Colonic mucosa (tissue), 4 donors: ENCODE measurements at regions not wholly inside any gene's neighbourhood (a gene's known extent, or its start where the extent isn't known, plus 50 kb on each side); places are given as distances from the start of the nearest gene placed in this dataset.

Experiments
- DNase-seq: peaks from one replicate; pipeline ENCODE4 v3.0.0-alpha.2; 2020
- H3K27ac ChIP-seq: fragments of 200-600 bp; one replicate; pipeline ENCODE4 v1.8.0; 2021
- H3K27me3 ChIP-seq: fragments of 200-600 bp; one replicate; pipeline ENCODE4 v1.8.0; 2021
- H3K36me3 ChIP-seq: fragments of 200-600 bp; one replicate; pipeline ENCODE4 v1.8.0; 2021
- H3K4me1 ChIP-seq: fragments of 200-600 bp; one replicate; pipeline ENCODE4 v1.8.0; 2021; ENCODE audit warnings: mild to moderate bottlenecking
- H3K4me3 ChIP-seq: fragments of 200-600 bp; one replicate; pipeline ENCODE4 v1.8.0; 2021
- H3K9ac ChIP-seq, 2 donors: one replicate each; pipeline ENCODE4 v1.7.0; 2013; ENCODE audit warnings: control low read depth in 2 of 2, low read depth in 2 of 2, low read length in 2 of 2
- H3K9me3 ChIP-seq: fragments of 200-600 bp; one replicate; pipeline ENCODE4 v1.8.0; 2021
- intact Hi-C: fragments of 100-400 bp; cut with DNase I; formaldehyde crosslinking; loops from one replicate; pipeline ENCODE4 v1.14.1; 2022
- TF ChIP-seq, protein P1 (sequence below): fragments of 200-600 bp; IDR thresholded peaks from one replicate; pipeline ENCODE4 v1.8.0; 2022; ENCODE audit warnings: antibody characterized with exemption, mild to moderate bottlenecking
- donor health status: healthy.
- donor health status: DM: no; HTN: no; CAD: no.
- donor health status: DM: no; HTN: no; CAD: no.

DNA sequence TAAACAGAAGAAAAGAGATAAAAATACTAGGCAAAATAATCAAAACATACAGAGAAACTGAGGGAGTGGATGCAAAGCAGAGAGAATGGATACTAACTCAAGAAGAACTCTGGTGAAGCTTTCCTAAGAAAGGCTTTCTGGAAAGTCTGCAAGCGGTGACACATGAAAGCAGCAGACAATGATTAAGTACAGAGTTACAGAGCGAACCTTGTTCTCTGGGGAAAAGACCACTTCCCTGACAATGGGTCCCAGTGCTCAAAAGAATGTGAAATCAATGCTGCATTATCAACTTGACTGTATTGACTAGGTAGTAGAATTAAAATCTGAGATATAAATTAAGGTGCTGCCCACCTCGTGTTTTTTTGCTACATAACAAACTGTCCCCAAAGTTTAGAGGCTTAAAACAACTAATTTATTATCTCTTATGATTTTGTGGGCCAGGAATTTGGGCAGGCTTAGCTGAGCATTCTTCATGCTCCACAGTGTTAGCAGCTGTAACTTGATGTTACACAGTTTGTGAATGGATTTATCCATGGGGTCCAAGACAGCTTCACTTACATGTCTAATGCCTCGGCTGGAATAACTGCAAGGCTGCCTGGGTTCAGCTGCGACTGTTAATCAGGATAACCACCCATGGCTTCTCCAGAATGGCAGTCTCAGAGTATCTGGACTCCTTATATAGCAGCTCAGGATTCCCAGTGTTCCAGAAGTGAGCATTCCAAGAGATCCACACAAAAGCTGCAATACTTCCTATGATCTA is 106.9 kb upstream of the INPP4B start:
- no peaks in the 10 kb centered on the region for H3K4me1 ChIP-seq
- no peak overlapping the region for H3K9ac ChIP-seq
- TF ChIP-seq, protein P1, sequence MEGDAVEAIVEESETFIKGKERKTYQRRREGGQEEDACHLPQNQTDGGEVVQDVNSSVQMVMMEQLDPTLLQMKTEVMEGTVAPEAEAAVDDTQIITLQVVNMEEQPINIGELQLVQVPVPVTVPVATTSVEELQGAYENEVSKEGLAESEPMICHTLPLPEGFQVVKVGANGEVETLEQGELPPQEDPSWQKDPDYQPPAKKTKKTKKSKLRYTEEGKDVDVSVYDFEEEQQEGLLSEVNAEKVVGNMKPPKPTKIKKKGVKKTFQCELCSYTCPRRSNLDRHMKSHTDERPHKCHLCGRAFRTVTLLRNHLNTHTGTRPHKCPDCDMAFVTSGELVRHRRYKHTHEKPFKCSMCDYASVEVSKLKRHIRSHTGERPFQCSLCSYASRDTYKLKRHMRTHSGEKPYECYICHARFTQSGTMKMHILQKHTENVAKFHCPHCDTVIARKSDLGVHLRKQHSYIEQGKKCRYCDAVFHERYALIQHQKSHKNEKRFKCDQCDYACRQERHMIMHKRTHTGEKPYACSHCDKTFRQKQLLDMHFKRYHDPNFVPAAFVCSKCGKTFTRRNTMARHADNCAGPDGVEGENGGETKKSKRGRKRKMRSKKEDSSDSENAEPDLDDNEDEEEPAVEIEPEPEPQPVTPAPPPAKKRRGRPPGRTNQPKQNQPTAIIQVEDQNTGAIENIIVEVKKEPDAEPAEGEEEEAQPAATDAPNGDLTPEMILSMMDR, result no peak
- H3K27ac ChIP-seq, result no peak overlapping the region
- H3K36me3 ChIP-seq, result no peaks in the 10 kb centered on the region
- no peak overlapping the region for H3K4me3 ChIP-seq
- intact Hi-C loops, result no loop called here
- no peaks in the 10 kb centered on the region for H3K27me3 ChIP-seq
- no peak for DNase-seq
- no peaks in the 10 kb centered on the region for H3K9me3 ChIP-seq

DNA sequence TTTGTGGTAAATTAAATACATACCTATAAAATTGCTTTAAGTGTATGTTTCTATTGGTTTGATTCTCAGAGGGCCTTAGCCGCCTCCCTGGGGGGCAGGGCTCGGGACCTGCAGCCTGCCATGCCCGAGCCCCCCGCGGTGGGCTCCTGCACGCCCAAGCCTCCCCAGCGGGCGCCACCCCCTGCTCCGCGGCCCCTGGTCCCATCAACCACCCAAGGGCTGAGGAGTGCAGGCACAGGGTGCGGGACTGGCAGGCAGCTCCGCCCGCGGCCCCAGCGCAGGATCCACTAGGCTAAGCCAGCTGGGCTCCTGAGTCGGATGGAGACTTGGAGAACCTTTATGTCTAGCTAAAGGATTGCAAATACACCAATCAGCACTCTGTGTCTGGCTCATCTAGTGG is 108.3 kb upstream of the INPP4B start:
- DNase-seq, result no peak
- Histone ChIP-seq H3K9me3 (no peaks in the 10 kb centered on the region), H3K9ac (no peak overlapping the region), H3K27ac (no peak overlapping the region), H3K27me3 (no peaks in the 10 kb centered on the region), H3K4me1 (no peaks in the 10 kb centered on the region), H3K36me3 (no peaks in the 10 kb centered on the region), H3K4me3 (no peak overlapping the region)
- intact Hi-C loops, result no loop called here
- TF ChIP-seq, protein P1, result no peak

DNA sequence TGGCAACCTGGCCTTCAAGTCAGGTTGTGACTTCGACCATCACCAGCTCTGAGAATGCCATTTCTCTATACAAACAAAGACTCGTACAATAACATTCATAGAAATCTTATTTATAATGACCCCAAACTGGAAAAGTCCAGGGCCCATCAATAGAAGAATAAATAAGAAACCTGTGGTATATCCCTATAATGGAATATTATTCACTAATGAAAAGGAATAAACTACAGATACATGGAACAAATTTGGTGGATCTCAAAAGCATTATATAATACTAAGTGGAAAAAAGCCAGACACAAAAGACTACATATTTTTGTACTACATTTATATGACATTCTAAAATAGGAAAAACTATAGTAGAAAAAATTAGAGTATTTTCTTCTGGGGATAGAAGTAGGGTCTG is 109.4 kb upstream of the INPP4B start:
- intact Hi-C loops, result no loop called here
- no peaks in the 10 kb centered on the region for H3K9me3 ChIP-seq
- H3K4me3 ChIP-seq, result no peak overlapping the region

DNA sequence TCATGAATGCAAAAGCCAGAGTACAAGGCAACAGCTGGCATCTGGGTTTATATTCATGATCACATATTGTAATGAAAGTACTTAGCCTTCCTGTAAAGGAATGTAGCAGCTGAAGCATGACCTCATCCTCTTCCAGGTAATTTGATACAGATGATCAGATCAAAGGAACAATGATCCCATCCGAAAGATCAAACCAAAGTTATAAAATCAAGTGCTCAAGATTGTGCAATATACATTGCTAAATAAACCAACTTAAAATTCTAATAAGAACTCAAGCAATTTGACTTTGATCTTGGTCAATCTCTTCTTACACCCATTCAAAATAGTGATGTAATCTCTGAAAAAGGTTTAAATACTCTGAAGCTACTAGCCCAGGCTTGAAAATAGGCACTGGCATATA is 113.1 kb upstream of the INPP4B start:
- H3K9ac ChIP-seq, result no peak overlapping the region
- H3K4me3 ChIP-seq, result no peak overlapping the region
- intact Hi-C loops, result no loop called here
- H3K4me1 ChIP-seq, result no peaks in the 10 kb centered on the region
- no peaks in the 10 kb centered on the region for H3K27me3 ChIP-seq
- no peaks in the 10 kb centered on the region for H3K36me3 ChIP-seq
- TF ChIP-seq, protein P1, result no peak
- no peak overlapping the region for H3K27ac ChIP-seq
- DNase-seq, result no peak
- no peaks in the 10 kb centered on the region for H3K9me3 ChIP-seq

More for the DNA sequence above, 109.4 kb upstream of the INPP4B start:
- Histone ChIP-seq H3K36me3 (no peaks in the 10 kb centered on the region), H3K27me3 (no peaks in the 10 kb centered on the region), H3K4me1 (no peaks in the 10 kb centered on the region), H3K9ac (no peak overlapping the region), H3K27ac (no peak overlapping the region)
- no peak for DNase-seq
- TF ChIP-seq, protein P1, result no peak

DNA sequence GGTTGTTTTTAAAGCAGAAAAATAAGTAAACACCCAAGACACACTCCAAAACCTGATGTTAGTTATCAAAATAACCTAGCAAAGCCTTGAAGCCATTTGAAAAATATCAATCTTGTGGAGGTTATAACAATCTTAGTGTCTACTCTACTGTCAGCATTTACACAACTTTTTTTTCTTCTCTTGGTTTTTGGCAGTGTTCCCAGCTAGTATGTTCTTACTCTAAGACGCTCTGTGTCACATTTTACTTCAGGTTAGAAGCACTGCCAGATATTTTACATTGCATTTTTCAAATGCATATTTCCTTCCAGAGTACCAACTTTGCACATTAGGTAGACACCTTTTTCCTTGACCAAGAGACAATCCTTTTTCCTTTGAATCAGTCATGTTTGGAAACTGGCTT is 114.0 kb upstream of the INPP4B start:
- Histone ChIP-seq H3K9me3 (no peaks in the 10 kb centered on the region), H3K27ac (no peak overlapping the region), H3K36me3 (no peaks in the 10 kb centered on the region), H3K4me3 (no peak overlapping the region), H3K4me1 (no peaks in the 10 kb centered on the region), H3K27me3 (no peaks in the 10 kb centered on the region), H3K9ac (no peak overlapping the region)
- no peak for DNase-seq
- intact Hi-C loops, result no loop called here
- TF ChIP-seq, protein P1, result no peak
